Panc1 (cell line): ENCODE measurements at regions not wholly inside any gene's neighbourhood (a gene's known extent, or its start where the extent isn't known, plus 50 kb on each side); places are given as distances from the start of the nearest gene placed in this dataset.

Experiments
- CTCF ChIP-seq: fragments of 450-650 bp; IDR thresholded peaks from 2 replicates; pipeline ENCODE4 v1.5.1; 2017; ENCODE audit warnings: mild to moderate bottlenecking
- POLR2AphosphoS5 ChIP-seq: IDR thresholded peaks from 2 replicates; pipeline ENCODE4 v1.6.1; 2012; ENCODE audit warnings: mild to moderate bottlenecking, low read depth, low read length, moderate library complexity

- TF ChIP-seq POLR2AphosphoS5 (no peak), CTCF (no peak)
Measured at GRCh38 chr5:111676926-111677415, 80.0 kb downstream of the NREP start.
